SK-N-MC (cell line): ENCODE measurements at regions not wholly inside any gene's neighbourhood (a gene's known extent, or its start where the extent isn't known, plus 50 kb on each side); places are given as distances from the start of the nearest gene placed in this dataset.

Experiments
- EZH2 ChIP-seq: fragments of 200-600 bp; sonication (generic); IDR thresholded peaks from one replicate; pipeline ENCODE4 v1.6.1; 2017; ENCODE audit warnings: antibody characterized with exemption
- FOXP2 ChIP-seq: optimal IDR thresholded peaks from 2 replicates; pipeline ENCODE3; 2011; ENCODE audit warnings: mild to moderate bottlenecking, moderate library complexity; ENCODE audit not compliant: insufficient read depth; ENCODE audit errors: extremely low read length, control extremely low read depth
- POLR2AphosphoS5 ChIP-seq: IDR thresholded peaks from 2 replicates; pipeline ENCODE4 v1.6.1; 2012; ENCODE audit warnings: mild to moderate bottlenecking, low read depth, low read length, borderline replicate concordance

DNA sequence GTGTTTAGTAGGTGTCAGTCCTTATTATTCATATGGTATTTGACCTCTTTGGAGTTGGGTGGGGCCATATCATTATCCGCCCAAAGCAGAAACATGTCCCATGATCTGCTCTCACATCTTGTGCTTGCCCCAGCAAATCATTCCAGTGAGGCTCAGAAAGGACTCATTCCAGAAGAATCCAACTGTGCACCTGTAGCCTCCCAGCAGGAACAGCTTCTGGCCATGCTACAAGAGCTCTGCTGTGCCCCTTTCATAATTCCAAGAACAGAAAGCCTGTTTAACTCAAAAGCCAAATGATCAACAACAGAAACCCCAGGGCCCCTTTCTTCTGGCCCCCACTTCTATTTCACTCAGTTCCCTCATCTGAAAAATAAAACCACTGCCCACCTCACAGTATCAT is 673.1 kb downstream of the DIAPH3 start:
- TF ChIP-seq FOXP2 (no peak), EZH2 (no peak), POLR2AphosphoS5 (no peak)
